Testis (tissue), 2 donors: ENCODE measurements at regions not wholly inside any gene's neighbourhood (a gene's known extent, or its start where the extent isn't known, plus 50 kb on each side); places are given as distances from the start of the nearest gene placed in this dataset.

ENCODE experiments used
- DNase-seq: peaks from one replicate; pipeline ENCODE4 v3.0.0-alpha.2; 2019
- H3K27ac ChIP-seq, 2 donors: fragments of 200-600 bp; sonication (generic); one replicate each; pipeline ENCODE4 v1.5.1; 2019
- H3K27me3 ChIP-seq: fragments of 200-600 bp; sonication (generic); one replicate; pipeline ENCODE4 v1.5.1; 2019
- H3K36me3 ChIP-seq: fragments of 200-600 bp; sonication (generic); one replicate; pipeline ENCODE4 v1.5.1; 2017; ENCODE audit warnings: low read depth; ENCODE audit errors: missing control alignments
- H3K4me1 ChIP-seq: fragments of 200-600 bp; sonication (generic); one replicate; pipeline ENCODE4 v1.5.1; 2019
- H3K4me3 ChIP-seq, 2 donors: fragments of 200-600 bp; sonication (generic); one replicate each; pipeline ENCODE4 v1.5.1; 2017 to 2019
- H3K9me3 ChIP-seq: fragments of 200-600 bp; sonication (generic); one replicate; pipeline ENCODE4 v1.5.1; 2017
- CTCF ChIP-seq, 3 experiments: fragments of 450-650 bp in 2 of 3; fragments of 200-600 bp in 1 of 3; sonication (generic) in 1 of 3; IDR thresholded peaks; one replicate each; pipeline ENCODE4 v1.5.1; 2016 to 2019; ENCODE audit warnings: antibody characterized with exemption in 3 of 3, mild to moderate bottlenecking in 2 of 3, moderate library complexity in 1 of 3
- POLR2A ChIP-seq: fragments of 450-650 bp; IDR thresholded peaks from one replicate; pipeline ENCODE4 v1.6.1; 2017; ENCODE audit warnings: antibody characterized with exemption, mild to moderate bottlenecking, moderate library complexity
- WGBS, 2 donors: methylation state at CpG; one replicate each; pipeline ENCODE4 v1.1.5; 2018; 5-methylcytosine and 5-hydroxymethylcytosine counted together
- intact Hi-C: fragments of 100-400 bp; cut with DNase I; formaldehyde crosslinking; loops from one replicate; pipeline ENCODE4 v1.15.1; 2023; ENCODE audit warnings: low total_unique reads

GRCh38 chr2:8153258-8153718 lies 528.6 kb upstream of the ID2 start:
- no peaks in the 10 kb centered on the region for H3K36me3 ChIP-seq
- TF ChIP-seq POLR2A = no peak
- TF ChIP-seq CTCF (IDR thresholded peaks at IDR 0.05) = no peak
- no peaks in the 10 kb centered on the region for H3K4me1 ChIP-seq
- H3K27me3 ChIP-seq = no peaks in the 10 kb centered on the region
- intact Hi-C loops = no loop called here
- no peak for DNase-seq
- no peak overlapping the region for H3K27ac ChIP-seq
- 95 to 96% methylated on average over 6 to 8 of the region's 8 CpGs for WGBS, 2 donors
- no peak overlapping the region for H3K4me3 ChIP-seq
- no peaks in the 10 kb centered on the region for H3K9me3 ChIP-seq

GRCh38 chr2:8154270-8154669 lies 527.6 kb upstream of the ID2 start:
- WGBS, 2 donors = 89% methylated on average over 7 of the region's 7 CpGs
- intact Hi-C loops = no loop called here
- no peak overlapping the region for H3K27ac ChIP-seq

GRCh38 chr2:8154936-8155335 lies 526.9 kb upstream of the ID2 start:
- no peaks in the 10 kb centered on the region for H3K27me3 ChIP-seq
- 94 to 97% methylated on average over 6 of the region's 6 CpGs for WGBS, 2 donors
- TF ChIP-seq CTCF (IDR thresholded peaks at IDR 0.05) (no peak), POLR2A (no peak)
- no peaks in the 10 kb centered on the region for H3K4me1 ChIP-seq
- no peak overlapping the region for H3K27ac ChIP-seq
- no peaks in the 10 kb centered on the region for H3K9me3 ChIP-seq
- DNase-seq = no peak
- H3K36me3 ChIP-seq = no peaks in the 10 kb centered on the region
- no peak overlapping the region for H3K4me3 ChIP-seq
- intact Hi-C loops = no loop called here

More at GRCh38 chr2:8154270-8154669, 527.6 kb upstream of the ID2 start:
- TF ChIP-seq POLR2A = no peak
- H3K36me3 ChIP-seq = no peaks in the 10 kb centered on the region
- no peaks in the 10 kb centered on the region for H3K27me3 ChIP-seq
- no peak overlapping the region for H3K4me3 ChIP-seq
- no peak for DNase-seq
- H3K4me1 ChIP-seq = no peaks in the 10 kb centered on the region
- H3K9me3 ChIP-seq = no peaks in the 10 kb centered on the region

GRCh38 chr2:8157621-8158430 lies 524.0 kb upstream of the ID2 start:
- H3K36me3 ChIP-seq = no peaks in the 10 kb centered on the region
- no peaks in the 10 kb centered on the region for H3K9me3 ChIP-seq
- no peak overlapping the region for H3K27ac ChIP-seq
- intact Hi-C loops = no loop called here
- no peaks in the 10 kb centered on the region for H3K4me1 ChIP-seq
- H3K27me3 ChIP-seq = no peaks in the 10 kb centered on the region
- DNase-seq = no peak
- TF ChIP-seq CTCF (IDR thresholded peaks at IDR 0.05) = no peak
- no peak for TF ChIP-seq POLR2A
- 94 to 96% methylated on average over 17 of the region's 17 CpGs for WGBS, 2 donors
- no peak overlapping the region for H3K4me3 ChIP-seq

- Histone ChIP-seq H3K27me3 (no peaks in the 10 kb centered on the region), H3K36me3 (no peaks in the 10 kb centered on the region), H3K9me3 (no peaks in the 10 kb centered on the region), H3K27ac (no peak overlapping the region), H3K4me1 (no peaks in the 10 kb centered on the region), H3K4me3 (no peak overlapping the region)
- TF ChIP-seq POLR2A (no peak), CTCF (IDR thresholded peaks at IDR 0.05) (no peak)
- DNase-seq = no peak
- 79 to 89% methylated on average over 6 of the region's 6 CpGs for WGBS, 2 donors
- intact Hi-C loops = no loop called here
Measured at GRCh38 chr2:8158711-8159110, 523.1 kb upstream of the ID2 start.
